ENCODE measurements at regions not wholly inside any gene's neighbourhood (a gene's known extent, or its start where the extent isn't known, plus 50 kb on each side); places are given as distances from the start of the nearest gene placed in this dataset.

GRCh38 chrX:66876776-66877175 lies 237.9 kb upstream of the EDA2R start:
- no peak overlapping the region for H3K27ac ChIP-seq (ENCODE audit: insufficient read depth, low read length)
- no peak overlapping the region for H4K8ac ChIP-seq (ENCODE audit: low read depth in 2 of 2, low read length in 2 of 2)
- no peak overlapping the region for H3K9ac ChIP-seq (ENCODE audit: low read depth, low read length)
- BruUV-seq (replicated peaks) = no TSS peak
- H2BK15ac ChIP-seq (ENCODE audit: low read depth, low read length) = no peak overlapping the region
- no peak overlapping the region for H2AK5ac ChIP-seq (ENCODE audit: low read depth, low read length)
- ATAC-seq (ENCODE audit: low read depth) (no peak), DNase-seq (no peak)
- H2AK9ac ChIP-seq (replicated peaks; ENCODE audit: low read depth, low read length, poor library complexity) = no peak overlapping the region
- no CpG with 5 or more reads among the region's 2 CpGs for WGBS, 2 experiments (ENCODE audit: extremely low coverage in 2 of 2, insufficient read length in 1 of 2)
- no peak overlapping the region for H3K23ac ChIP-seq (ENCODE audit: low read depth, low read length)
- POLR2A ChIA-PET (ENCODE audit: unreplicated experiment) = no interaction called here
- H4K5ac ChIP-seq (ENCODE audit: low read depth, low read length) = no peak overlapping the region
- no peaks in the 10 kb centered on the region for H3K79me1 ChIP-seq (ENCODE audit: low read depth in 1 of 2, low read length in 2 of 2)
- H3K56ac ChIP-seq (ENCODE audit: extremely low read depth, insufficient read depth, low read length) = no peak overlapping the region
- CTCF ChIA-PET = no interaction called here
- H3K4me2 ChIP-seq (ENCODE audit: low read depth, low read length) = no peak overlapping the region
- no peaks in the 10 kb centered on the region for H4K20me1 ChIP-seq (ENCODE audit: insufficient read depth, low read length)
- H3K36me3 ChIP-seq (ENCODE audit: control insufficient read depth, insufficient read depth, low read length) = no peaks in the 10 kb centered on the region
- H3K4me1 ChIP-seq (ENCODE audit: control insufficient read depth, insufficient read depth, low read length) = no peaks in the 10 kb centered on the region
- no peak overlapping the region for H3K18ac ChIP-seq (ENCODE audit: low read depth, low read length)
- no peak overlapping the region for H2BK120ac ChIP-seq (ENCODE audit: low read depth, low read length)
- H2BK20ac ChIP-seq (ENCODE audit: low read depth, low read length) = no peak overlapping the region
- no peak overlapping the region for H3K4me3 ChIP-seq (ENCODE audit: insufficient read depth, low read depth, low read length)
- in situ Hi-C loops (cut with MboI; ENCODE audit: low sequenced_read_pairs) (no loop called here), intact Hi-C loops (cut with micrococcal nuclease) (no loop called here), dilution Hi-C loops (cut with HindIII; ENCODE audit: low sequenced_read_pairs, unreplicated experiment) (no loop called here)
- no peak overlapping the region for H2AFZ ChIP-seq (replicated peaks; ENCODE audit: low read length, poor library complexity)
- no peak overlapping the region for H3K14ac ChIP-seq (replicated peaks; ENCODE audit: low read depth, low read length)
- no peaks in the 10 kb centered on the region for H3K9me3 ChIP-seq (ENCODE audit: control insufficient read depth, insufficient read depth, low read length)
- no peak overlapping the region for H3K4ac ChIP-seq (ENCODE audit: low read depth, low read length)
- H3K27me3 ChIP-seq (ENCODE audit: control insufficient read depth, insufficient read depth, low read length) = no peaks in the 10 kb centered on the region
- TF ChIP-seq RFX5 (IDR thresholded peaks at IDR 0.05; ENCODE audit: low read depth, low read length) (no peak), CEBPB (IDR thresholded peaks at IDR 0.05; ENCODE audit: low read depth, low read length) (no peak), ELK1 (IDR thresholded peaks at IDR 0.05; ENCODE audit: borderline replicate concordance, low read depth, low read length) (no peak), SMC3 (IDR thresholded peaks at IDR 0.05; ENCODE audit: low read depth, low read length) (no peak), MAFK (IDR thresholded peaks at IDR 0.05; ENCODE audit: low read depth, low read length) (no peak)
- H4K91ac ChIP-seq (ENCODE audit: insufficient read depth, low read depth, low read length) = no peak overlapping the region
- H2BK5ac ChIP-seq (ENCODE audit: low read depth, low read length, poor library complexity, severe bottlenecking) = no peak overlapping the region
- no peaks in the 10 kb centered on the region for H3K9me1 ChIP-seq (ENCODE audit: insufficient read depth, low read length)
